Prostate gland (tissue), 2 donors: ENCODE measurements at regions not wholly inside any gene's neighbourhood (a gene's known extent, or its start where the extent isn't known, plus 50 kb on each side); places are given as distances from the start of the nearest gene placed in this dataset.
A peak's percentile ranks its signal among the peaks of the same experiment; 100 is the strongest.
"Not testable (repeated sequence)": the region's sequence is repeated elsewhere in the genome, so short reads cannot be mapped to it uniquely, and the experiment has no call there.

ENCODE experiments used
- DNase-seq: peaks from one replicate; pipeline ENCODE4 v3.0.0-alpha.2; 2019; ENCODE audit warnings: low spot score
- H3K27ac ChIP-seq, 2 donors: fragments of 200-600 bp; sonication (generic); 2 replicates each; pipeline ENCODE4 v1.5.1; 2017 to 2019
- H3K27me3 ChIP-seq: fragments of 200-600 bp; sonication (generic); replicated peaks from 2 replicates; pipeline ENCODE4 v1.5.1; 2019; ENCODE audit not compliant: insufficient read depth
- H3K36me3 ChIP-seq, 2 donors: fragments of 200-600 bp; sonication (generic); 1 replicate in 1 of 2; 2 replicates in 1 of 2; pipeline versions ENCODE4 v1.5.1 to v1.8.1; 2017 to 2019
- H3K4me1 ChIP-seq: fragments of 200-600 bp; sonication (generic); replicated peaks from 2 replicates; pipeline ENCODE4 v1.5.1; 2019
- H3K4me3 ChIP-seq, 2 donors: fragments of 200-600 bp; sonication (generic); 2 replicates each; pipeline ENCODE4 v1.5.1; 2017 to 2019
- H3K9me3 ChIP-seq: fragments of 200-600 bp; sonication (generic); 2 replicates; pipeline ENCODE4 v1.5.1; 2017
- CTCF ChIP-seq, 4 experiments: fragments of 200-600 bp in 2 of 4; fragments of 450-650 bp in 2 of 4; sonication (generic) in 2 of 4; IDR thresholded peaks; 1 replicate in 3 of 4; 2 replicates in 1 of 4; pipeline ENCODE4 v1.5.1; 2016 to 2019; ENCODE audit warnings: antibody characterized with exemption in 4 of 4, mild to moderate bottlenecking in 2 of 4, moderate library complexity in 2 of 4
- POLR2A ChIP-seq: fragments of 450-650 bp; IDR thresholded peaks from one replicate; pipeline ENCODE4 v1.6.1; 2016; ENCODE audit warnings: antibody characterized with exemption, mild to moderate bottlenecking
- POLR2AphosphoS5 ChIP-seq: sonication (generic); formaldehyde crosslinking; IDR thresholded peaks from one replicate; pipeline ENCODE4 v1.6.1; 2017; ENCODE audit warnings: antibody characterized with exemption
- WGBS: methylation state at CpG from one replicate; pipeline ENCODE4 v1.1.5; 2018; 5-methylcytosine and 5-hydroxymethylcytosine counted together
- intact Hi-C: fragments of 100-400 bp; cut with DNase I; formaldehyde crosslinking; loops from one replicate; pipeline ENCODE4 v1.14.2; 2022

GRCh38 chr6:131476362-131476761, 96.7 kb upstream of the ARG1 start:
- H3K9me3 ChIP-seq, result no peaks in the 10 kb centered on the region
- H3K36me3 ChIP-seq, result no peaks in the 10 kb centered on the region
- H3K27ac ChIP-seq, result no peak overlapping the region
- intact Hi-C loops, result no loop called here
- no peak for TF ChIP-seq POLR2A
- no peak for TF ChIP-seq CTCF (IDR thresholded peaks at IDR 0.05)
- no peak for TF ChIP-seq POLR2AphosphoS5
- no peak for DNase-seq
- peaks cover 5% of the 10 kb centered on the region for H3K4me1 ChIP-seq
- no peaks in the 10 kb centered on the region for H3K27me3 ChIP-seq
- 94% methylated on average over 2 of the region's 2 CpGs for WGBS
- no peak overlapping the region for H3K4me3 ChIP-seq

- intact Hi-C loops, H3K36me3 ChIP-seq, H3K4me3 ChIP-seq, H3K9me3 ChIP-seq, H3K27me3 ChIP-seq, H3K4me1 ChIP-seq: not testable (repeated sequence)
- peak overlapping the region in 1 of 2 donors; percentile 43 for H3K27ac ChIP-seq
- WGBS, result 21% methylated on average over 6 of the region's 6 CpGs
- peak; percentile 38 for DNase-seq
Observed at GRCh38 chr6:131478740-131479211, 94.2 kb upstream of the ARG1 start.

GRCh38 chr6:131486608-131487007, 86.4 kb upstream of the ARG1 start:
- H3K4me3 ChIP-seq, result no peak overlapping the region
- no peaks in the 10 kb centered on the region for H3K27me3 ChIP-seq
- DNase-seq, result no peak
- intact Hi-C loops, result no loop called here
- 86% methylated on average over 2 of the region's 2 CpGs for WGBS
- TF ChIP-seq CTCF (IDR thresholded peaks at IDR 0.05) (no peak), POLR2AphosphoS5 (no peak), POLR2A (no peak)
- H3K36me3 ChIP-seq, result no peaks in the 10 kb centered on the region
- H3K4me1 ChIP-seq, result no peaks in the 10 kb centered on the region
- H3K9me3 ChIP-seq, result no peaks in the 10 kb centered on the region
- no peak overlapping the region for H3K27ac ChIP-seq

- H3K4me1 ChIP-seq, result no peaks in the 10 kb centered on the region
- no peak overlapping the region for H3K27ac ChIP-seq
- no peak overlapping the region for H3K4me3 ChIP-seq
- H3K27me3 ChIP-seq, result no peaks in the 10 kb centered on the region
- no peak for DNase-seq
- intact Hi-C loops, result no loop called here
- H3K9me3 ChIP-seq, result no peaks in the 10 kb centered on the region
- no peaks in the 10 kb centered on the region for H3K36me3 ChIP-seq
- no peak for TF ChIP-seq POLR2A
- no peak for TF ChIP-seq CTCF (IDR thresholded peaks at IDR 0.05)
- no peak for TF ChIP-seq POLR2AphosphoS5
- WGBS, result 70% methylated on average over 3 of the region's 3 CpGs
Observed at GRCh38 chr6:131488780-131489179, 84.2 kb upstream of the ARG1 start.

GRCh38 chr6:131490441-131490840, 82.6 kb upstream of the ARG1 start:
- Histone ChIP-seq H3K9me3 (no peaks in the 10 kb centered on the region), H3K4me1 (no peaks in the 10 kb centered on the region), H3K27ac (no peak overlapping the region), H3K36me3 (no peaks in the 10 kb centered on the region), H3K27me3 (no peaks in the 10 kb centered on the region), H3K4me3 (no peak overlapping the region)
- intact Hi-C loops, result no loop called here
- DNase-seq, result no peak
- 31% methylated on average over 3 of the region's 3 CpGs for WGBS
- TF ChIP-seq POLR2A, result no peak
- TF ChIP-seq CTCF (IDR thresholded peaks at IDR 0.05), result no peak
- TF ChIP-seq POLR2AphosphoS5, result no peak
